PC-3 (cell line): ENCODE measurements at regions not wholly inside any gene's neighbourhood (a gene's known extent, or its start where the extent isn't known, plus 50 kb on each side); places are given as distances from the start of the nearest gene placed in this dataset.

Experiments
- ATAC-seq: fragments of 200-7000 bp; cut with Tn5 transposase; 2 replicates; pipeline ENCODE4 v1.9.1; 2020; ENCODE audit warnings: mild to moderate bottlenecking, moderate library complexity
- BruUV-seq: library from RNA; stranded (reverse); fragments of 400-500 nt; replicated peaks from 2 replicates; lab custom pipeline; 2021; lab: Mats Ljungman, UMichigan
- CTCF ChIA-PET: fragments of 300-600 bp; sonication (Branson Sonifier 250); formaldehyde crosslinking; loops from one replicate; lab custom pipeline; 2022; ENCODE audit warnings: antibody characterized with exemption; lab: Charles Lee
- POLR2A ChIA-PET: fragments of 300-600 bp; sonication (Branson Sonifier 250); formaldehyde crosslinking; loops from one replicate; lab custom pipeline; 2022; ENCODE audit warnings: antibody characterized with exemption; ENCODE audit not compliant: unreplicated experiment; lab: Charles Lee
- DNase-seq: peaks from one replicate; pipeline ENCODE4 v3.0.0-alpha.2; 2015
- H2AFZ ChIP-seq: fragments of 300-600 bp; sonication (generic); 2 replicates; pipeline ENCODE4 v1.6.0; 2016; ENCODE audit warnings: antibody characterized with exemption, low read length
- H3F3A ChIP-seq: fragments of 300-600 bp; sonication (generic); one replicate; pipeline ENCODE4 v1.6.0; 2017; ENCODE audit warnings: antibody characterized with exemption, low read length, control low read depth, mild to moderate bottlenecking; ENCODE audit not compliant: unreplicated experiment
- H3K27ac ChIP-seq: fragments of 300-600 bp; sonication (generic); 2 replicates; pipeline ENCODE4 v1.5.1; 2016; ENCODE audit warnings: mild to moderate bottlenecking, low read length
- H3K27me3 ChIP-seq: fragments of 300-600 bp; sonication (generic); 2 replicates; pipeline ENCODE4 v1.6.1; 2016; ENCODE audit warnings: low read length, mixed read lengths
- H3K36me3 ChIP-seq: fragments of 300-600 bp; sonication (generic); 2 replicates; pipeline ENCODE4 v1.6.1; 2016; ENCODE audit warnings: low read depth, mixed run types, low read length, mixed read lengths
- H3K4me1 ChIP-seq: fragments of 300-600 bp; sonication (generic); 2 replicates; pipeline ENCODE4 v1.5.1; 2016; ENCODE audit warnings: low read length; ENCODE audit not compliant: insufficient read depth
- H3K4me2 ChIP-seq: fragments of 300-600 bp; sonication (generic); 2 replicates; pipeline ENCODE4 v1.6.0; 2016; ENCODE audit warnings: low read length
- H3K4me3 ChIP-seq: fragments of 300-600 bp; sonication (generic); 2 replicates; pipeline ENCODE4 v1.5.1; 2016; ENCODE audit warnings: mild to moderate bottlenecking, low read length, mixed read lengths
- H3K79me2 ChIP-seq: fragments of 300-600 bp; sonication (generic); 2 replicates; pipeline ENCODE4 v1.6.1; 2017; ENCODE audit warnings: low read length, mixed read lengths
- H3K9ac ChIP-seq: fragments of 300-600 bp; sonication (generic); 2 replicates; pipeline ENCODE4 v1.6.0; 2016; ENCODE audit warnings: mild to moderate bottlenecking, low read length
- H3K9me2 ChIP-seq: fragments of 300-600 bp; sonication (generic); replicated peaks from 2 replicates; pipeline ENCODE4 v1.6.1; 2016; ENCODE audit warnings: mixed run types, low read length, mixed read lengths
- H3K9me3 ChIP-seq: fragments of 300-600 bp; sonication (generic); 2 replicates; pipeline ENCODE4 v1.6.1; 2016; ENCODE audit warnings: low read length, mixed read lengths
- H4K20me1 ChIP-seq: fragments of 300-600 bp; sonication (generic); 2 replicates; pipeline ENCODE4 v1.6.1; 2016; ENCODE audit warnings: low read length, mixed read lengths
- CTCF ChIP-seq: fragments of 300-600 bp; sonication (generic); conservative IDR thresholded peaks from 2 replicates; pipeline ENCODE4 v1.5.1; 2017; ENCODE audit warnings: antibody characterized with exemption, low read depth, mild to moderate bottlenecking, low read length
- EZH2 ChIP-seq: fragments of 300-600 bp; sonication (generic); IDR thresholded peaks from one replicate; pipeline ENCODE4 v1.6.1; 2017; ENCODE audit warnings: antibody characterized with exemption, mild to moderate bottlenecking, low read length; ENCODE audit not compliant: unreplicated experiment
- EZH2phosphoT487 ChIP-seq: fragments of 300-600 bp; sonication (generic); IDR thresholded peaks from 2 replicates; pipeline ENCODE4 v1.6.1; 2018; ENCODE audit warnings: mild to moderate bottlenecking, antibody characterized with exemption, low read length, borderline replicate concordance
- intact Hi-C: fragments of 100-400 bp; cut with micrococcal nuclease; formaldehyde crosslinking; loops from 2 replicates; pipeline ENCODE4 v1.9.0; 2023

- peak overlapping the region; percentile 16; the same call in 1 of the 2 replicates for H3K27ac ChIP-seq
- no peaks in the 10 kb centered on the region for H4K20me1 ChIP-seq
- H2AFZ ChIP-seq, result no peak overlapping the region
- no peaks in the 10 kb centered on the region for H3K9me2 ChIP-seq
- H3K36me3 ChIP-seq, result no peaks in the 10 kb centered on the region
- H3K9ac ChIP-seq, result no peak overlapping the region
- no peaks in the 10 kb centered on the region for H3F3A ChIP-seq
- DNase-seq (peak; percentile 38), ATAC-seq (peak; percentile 63)
- no peak overlapping the region for H3K4me3 ChIP-seq
- H3K79me2 ChIP-seq, result no peaks in the 10 kb centered on the region
- ChIA-PET POLR2A (no interaction called here), CTCF (interaction anchor here (0.6 kb wide), 1 partner anchor 74 kb away, joined by 3 read pairs; no protein-coding TSS in a partner anchor)
- no peaks in the 10 kb centered on the region for H3K27me3 ChIP-seq
- peaks cover 20% of the 10 kb centered on the region; the same call in 1 of the 2 replicates for H3K4me1 ChIP-seq
- TF ChIP-seq EZH2 (no peak), EZH2phosphoT487 (no peak)
- H3K9me3 ChIP-seq, result no peaks in the 10 kb centered on the region
- no TSS peak for BruUV-seq
- H3K4me2 ChIP-seq, result no peak overlapping the region
- intact Hi-C loops, result no loop called here
These were observed 266.2 kb downstream of the OPA1 start for GRCh38 chr3:193859195-193859594.

- no peaks in the 10 kb centered on the region for H4K20me1 ChIP-seq
- BruUV-seq, result no TSS peak
- no peak for ATAC-seq
- H3F3A ChIP-seq, result no peaks in the 10 kb centered on the region
- intact Hi-C loops, result no loop called here
- no peaks in the 10 kb centered on the region for H3K27me3 ChIP-seq
- no peaks in the 10 kb centered on the region for H3K36me3 ChIP-seq
- no peaks in the 10 kb centered on the region for H3K9me3 ChIP-seq
- H3K4me1 ChIP-seq, result peaks cover 27% of the 10 kb centered on the region; the same call in 1 of the 2 replicates
- no peak for DNase-seq
- no peak overlapping the region for H3K4me3 ChIP-seq
- H3K27ac ChIP-seq, result no peak overlapping the region
- H3K9ac ChIP-seq, result no peak overlapping the region
- TF ChIP-seq EZH2 (no peak), CTCF (no peak), EZH2phosphoT487 (no peak)
- CTCF ChIA-PET, result no interaction called here
- H3K4me2 ChIP-seq, result no peak overlapping the region
- no peak overlapping the region for H2AFZ ChIP-seq
- POLR2A ChIA-PET, result no interaction called here
- no peaks in the 10 kb centered on the region for H3K79me2 ChIP-seq
- no peaks in the 10 kb centered on the region for H3K9me2 ChIP-seq
These were observed 268.0 kb downstream of the OPA1 start for GRCh38 chr3:193861012-193861411.

GRCh38 chr3:193862843-193863242, 269.8 kb downstream of the OPA1 start:
- TF ChIP-seq EZH2phosphoT487 (no peak), CTCF (no peak)
- H3K27ac ChIP-seq, result no peak overlapping the region
- no peak overlapping the region for H3K4me3 ChIP-seq
- H3F3A ChIP-seq, result no peaks in the 10 kb centered on the region
- no peaks in the 10 kb centered on the region for H3K79me2 ChIP-seq
- intact Hi-C loops, result no loop called here
- ATAC-seq, result no peak
- H3K9me2 ChIP-seq, result no peaks in the 10 kb centered on the region
- no peak overlapping the region for H3K4me2 ChIP-seq
- H4K20me1 ChIP-seq, result no peaks in the 10 kb centered on the region
- H3K9me3 ChIP-seq, result no peaks in the 10 kb centered on the region
- H3K9ac ChIP-seq, result no peak overlapping the region
- H3K4me1 ChIP-seq, result peaks cover 31% of the 10 kb centered on the region; the same call in 1 of the 2 replicates
- no peak for DNase-seq
- H3K36me3 ChIP-seq, result no peaks in the 10 kb centered on the region
- no peaks in the 10 kb centered on the region for H3K27me3 ChIP-seq
- ChIA-PET POLR2A (interaction anchor here (0.6 kb wide), 1 partner anchor 279 kb away, joined by 6 read pairs; no protein-coding TSS in a partner anchor), CTCF (no interaction called here)
- no TSS peak for BruUV-seq
- H2AFZ ChIP-seq, result no peak overlapping the region
